ENCODE measurements at regions not wholly inside any gene's neighbourhood (a gene's known extent, or its start where the extent isn't known, plus 50 kb on each side); places are given as distances from the start of the nearest gene placed in this dataset.
"Not testable (repeated sequence)": the region's sequence is repeated elsewhere in the genome, so short reads cannot be mapped to it uniquely, and the experiment has no call there.

DNA sequence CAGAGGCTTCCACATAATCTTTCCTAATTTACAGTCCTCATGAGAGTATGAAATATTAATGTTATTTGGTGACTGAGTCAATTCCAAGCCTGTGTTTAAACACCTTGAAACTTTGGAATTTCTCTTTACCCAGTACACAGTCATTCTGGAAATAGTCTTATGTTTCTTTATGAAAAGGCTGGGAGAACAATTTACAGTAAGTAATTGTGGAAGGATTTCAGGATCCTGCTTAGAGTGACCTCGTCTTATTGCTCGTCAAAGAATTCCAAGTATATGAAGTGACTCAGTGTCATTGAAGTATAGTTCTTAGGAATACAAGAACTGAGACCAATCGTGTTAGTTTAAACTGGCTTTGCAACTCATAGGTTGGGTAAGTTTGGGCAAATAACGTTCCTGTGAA is 634.2 kb downstream of the SLC16A7 start:
- peaks cover 0 to 6% (median 2%) of the 10 kb centered on the region in 7 donors for H3K9me3 Mint-ChIP-seq
- no peaks in the 10 kb centered on the region for H3K27me3 Mint-ChIP-seq
- ATAC-seq (ENCODE audit: low read depth in 2 of 2) (no peak), DNase-seq (no peak)
- H3K4me3 Mint-ChIP-seq, result no peak overlapping the region
- Histone ChIP-seq H3K27me3 (ENCODE audit: control insufficient read depth, insufficient read depth, low read length) (no peaks in the 10 kb centered on the region), H3K9me3 (ENCODE audit: control insufficient read depth in 2 of 2, low read length in 2 of 2) (peaks cover 0 to 4% of the 10 kb centered on the region in 2 experiments), H3K4me3 (ENCODE audit: low read depth, low read length) (no peak overlapping the region), H3K36me3 (ENCODE audit: control insufficient read depth, insufficient read depth, low read length) (no peaks in the 10 kb centered on the region), H3K27ac (ENCODE audit: insufficient read depth, low read length, poor library complexity, severe bottlenecking) (no peak overlapping the region), H3K4me1 (ENCODE audit: control insufficient read depth, insufficient read depth, low read length, poor library complexity, severe bottlenecking) (no peaks in the 10 kb centered on the region)
- H3K4me1 Mint-ChIP-seq, result no peaks in the 10 kb centered on the region
- no peak overlapping the region for H3K27ac Mint-ChIP-seq
- no peaks in the 10 kb centered on the region for H3K36me3 Mint-ChIP-seq

DNA sequence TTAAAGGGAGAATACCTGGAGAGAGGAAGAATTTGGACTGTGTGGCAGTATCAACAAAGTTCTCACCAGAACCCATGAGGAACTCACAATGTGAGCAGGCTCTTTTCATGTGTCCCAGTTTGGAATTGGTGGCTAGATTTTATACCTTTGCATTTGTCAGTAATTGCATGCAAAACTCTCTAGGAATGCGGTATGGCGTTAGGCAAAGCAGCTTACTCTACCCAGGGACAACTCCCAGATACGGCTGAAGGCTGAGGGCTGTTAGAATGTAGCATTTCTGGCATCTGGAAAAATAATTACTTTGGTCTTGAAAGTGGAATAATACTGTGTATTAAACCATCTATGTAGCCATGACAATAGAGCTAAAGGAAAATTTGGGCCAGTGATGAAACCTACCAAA is 635.5 kb downstream of the SLC16A7 start:
- Mint-ChIP-seq H3K4me3 (no peak overlapping the region), H3K4me1 (no peaks in the 10 kb centered on the region)
- no peak for ATAC-seq (ENCODE audit: low read depth in 2 of 2)

GRCh38 chr12:60231976-60232907 is 636.4 kb downstream of the SLC16A7 start:
- Histone ChIP-seq H3K27ac (ENCODE audit: insufficient read depth, low read length, poor library complexity, severe bottlenecking) (no peak overlapping the region), H3K4me3 (ENCODE audit: low read depth, low read length) (no peak overlapping the region), H3K27me3 (ENCODE audit: control insufficient read depth, insufficient read depth, low read length) (no peaks in the 10 kb centered on the region), H3K36me3 (ENCODE audit: control insufficient read depth, insufficient read depth, low read length) (no peaks in the 10 kb centered on the region), H3K9me3 (ENCODE audit: control insufficient read depth in 2 of 2, low read length in 2 of 2) (no peaks in the 10 kb centered on the region), H3K4me1 (ENCODE audit: control insufficient read depth, insufficient read depth, low read length, poor library complexity, severe bottlenecking) (no peaks in the 10 kb centered on the region)
- no peaks in the 10 kb centered on the region for H3K4me1 Mint-ChIP-seq
- H3K36me3 Mint-ChIP-seq, result no peaks in the 10 kb centered on the region
- DNase-seq (no peak), ATAC-seq (ENCODE audit: low read depth in 2 of 2) (no peak)
- no peak overlapping the region for H3K27ac Mint-ChIP-seq
- no peak overlapping the region for H3K4me3 Mint-ChIP-seq
- H3K9me3 Mint-ChIP-seq, result peaks cover 0 to 6% (median 4%) of the 10 kb centered on the region in 7 donors
- H3K27me3 Mint-ChIP-seq, result no peaks in the 10 kb centered on the region

More for the DNA sequence above, 635.5 kb downstream of the SLC16A7 start:
- no peak overlapping the region for H3K4me3 ChIP-seq (ENCODE audit: low read depth, low read length)
- H3K27ac Mint-ChIP-seq, result no peak overlapping the region
- H3K9me3 ChIP-seq (ENCODE audit: control insufficient read depth in 2 of 2, low read length in 2 of 2), result no peaks in the 10 kb centered on the region
- no peaks in the 10 kb centered on the region for H3K36me3 ChIP-seq (ENCODE audit: control insufficient read depth, insufficient read depth, low read length)
- H3K36me3 Mint-ChIP-seq, result no peaks in the 10 kb centered on the region
- H3K27me3 Mint-ChIP-seq, result no peaks in the 10 kb centered on the region
- H3K27me3 ChIP-seq (ENCODE audit: control insufficient read depth, insufficient read depth, low read length), result no peaks in the 10 kb centered on the region
- no peaks in the 10 kb centered on the region for H3K4me1 ChIP-seq (ENCODE audit: control insufficient read depth, insufficient read depth, low read length, poor library complexity, severe bottlenecking)
- peaks cover 0 to 6% (median 3%) of the 10 kb centered on the region in 7 donors for H3K9me3 Mint-ChIP-seq
- H3K27ac ChIP-seq (ENCODE audit: insufficient read depth, low read length, poor library complexity, severe bottlenecking), result no peak overlapping the region
- no peak for DNase-seq

DNA sequence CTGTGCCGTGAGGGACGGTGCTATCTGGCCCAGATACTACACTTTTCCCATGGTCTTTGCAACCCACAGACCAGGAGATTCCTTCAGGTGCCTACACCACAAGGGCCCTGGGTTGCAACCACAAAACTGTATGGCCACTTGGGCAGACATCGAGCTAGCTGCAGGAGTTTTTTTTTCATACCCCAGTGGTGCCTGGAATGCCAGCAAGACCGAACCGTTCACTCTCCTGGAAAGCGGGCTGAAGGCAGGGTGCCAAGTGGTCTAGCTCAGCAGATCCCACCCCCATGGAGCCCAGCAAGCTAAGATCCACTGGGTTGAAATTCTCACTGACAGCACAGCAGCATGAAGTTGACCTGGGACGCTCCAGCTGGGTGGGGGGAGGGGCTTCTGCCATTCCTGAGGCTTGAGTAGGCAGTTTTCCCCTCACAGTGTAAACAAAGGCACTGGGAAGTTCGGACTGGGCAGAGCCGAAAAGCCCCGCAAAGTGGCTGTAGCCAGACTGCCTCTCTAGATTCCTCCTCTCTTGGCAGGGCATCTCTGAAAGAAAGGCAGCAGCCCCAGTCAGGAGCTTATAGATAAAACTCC is 638.9 kb downstream of the SLC16A7 start:
- not testable (repeated sequence) for H3K4me3 Mint-ChIP-seq; DNase-seq; H3K27ac Mint-ChIP-seq; H3K4me1 ChIP-seq (ENCODE audit: control insufficient read depth, insufficient read depth, low read length, poor library complexity, severe bottlenecking); H3K27ac ChIP-seq (ENCODE audit: insufficient read depth, low read length, poor library complexity, severe bottlenecking); H3K4me3 ChIP-seq (ENCODE audit: low read depth, low read length); H3K4me1 Mint-ChIP-seq; H3K36me3 Mint-ChIP-seq; H3K27me3 Mint-ChIP-seq; H3K9me3 ChIP-seq (ENCODE audit: control insufficient read depth in 2 of 2, low read length in 2 of 2); H3K27me3 ChIP-seq (ENCODE audit: control insufficient read depth, insufficient read depth, low read length); H3K36me3 ChIP-seq (ENCODE audit: control insufficient read depth, insufficient read depth, low read length); ATAC-seq (ENCODE audit: low read depth in 2 of 2)
- peaks cover 2 to 12% (median 3%) of the 10 kb centered on the region in 7 donors for H3K9me3 Mint-ChIP-seq

DNA sequence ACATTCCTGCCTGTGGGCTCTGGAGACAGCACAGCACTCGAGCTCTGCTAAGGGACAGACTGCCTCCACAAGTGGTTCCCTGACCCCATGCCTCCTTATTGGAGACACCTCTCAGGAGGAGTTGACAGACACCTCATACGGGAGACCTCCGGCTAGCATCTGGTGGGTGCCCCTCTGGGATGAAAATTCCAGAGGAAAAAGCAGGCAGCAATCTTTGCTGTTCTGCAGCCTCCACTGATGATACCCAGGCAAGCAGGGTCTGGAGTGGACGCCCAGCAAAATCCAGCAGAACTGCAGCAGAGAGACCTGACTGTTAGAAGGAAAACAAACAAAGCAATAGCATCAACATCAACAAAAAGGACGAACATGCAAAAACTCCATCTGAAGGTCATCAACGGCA is 639.4 kb downstream of the SLC16A7 start:
- H3K27me3 Mint-ChIP-seq, result no peaks in the 10 kb centered on the region

DNA sequence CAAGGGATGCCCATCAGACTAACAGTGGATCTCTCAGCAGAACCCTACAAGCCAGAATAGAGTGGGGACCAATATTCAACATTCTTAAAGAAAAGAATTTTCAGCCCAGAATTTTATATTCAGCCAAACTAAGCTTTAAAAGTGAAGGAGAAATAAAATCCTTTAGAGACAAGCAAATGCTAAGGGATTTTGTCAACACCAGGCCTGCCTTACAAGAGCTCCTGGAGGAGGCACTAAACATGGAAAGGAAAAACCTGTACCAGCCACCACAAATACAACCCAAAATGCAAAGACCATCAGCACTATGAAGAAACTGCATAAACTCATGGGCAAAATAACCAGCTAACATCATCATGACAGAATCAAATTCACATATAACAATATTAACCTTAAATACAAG is 640.6 kb downstream of the SLC16A7 start:
- not testable (repeated sequence) for H3K27ac ChIP-seq (ENCODE audit: insufficient read depth, low read length, poor library complexity, severe bottlenecking); H3K27ac Mint-ChIP-seq; H3K36me3 ChIP-seq (ENCODE audit: control insufficient read depth, insufficient read depth, low read length); DNase-seq; H3K36me3 Mint-ChIP-seq; H3K4me3 Mint-ChIP-seq; H3K4me1 Mint-ChIP-seq; H3K27me3 Mint-ChIP-seq; H3K9me3 ChIP-seq (ENCODE audit: control insufficient read depth in 2 of 2, low read length in 2 of 2); H3K27me3 ChIP-seq (ENCODE audit: control insufficient read depth, insufficient read depth, low read length); H3K4me3 ChIP-seq (ENCODE audit: low read depth, low read length); H3K4me1 ChIP-seq (ENCODE audit: control insufficient read depth, insufficient read depth, low read length, poor library complexity, severe bottlenecking); ATAC-seq (ENCODE audit: low read depth in 2 of 2)
- H3K9me3 Mint-ChIP-seq, result peaks cover 0 to 13% (median 3%) of the 10 kb centered on the region in 7 donors

More for the DNA sequence above, 639.4 kb downstream of the SLC16A7 start:
- H3K36me3 ChIP-seq (ENCODE audit: control insufficient read depth, insufficient read depth, low read length), result no peaks in the 10 kb centered on the region
- DNase-seq (no peak), ATAC-seq (ENCODE audit: low read depth in 2 of 2) (no peak)
- no peaks in the 10 kb centered on the region for H3K27me3 ChIP-seq (ENCODE audit: control insufficient read depth, insufficient read depth, low read length)
- no peaks in the 10 kb centered on the region for H3K4me1 Mint-ChIP-seq
- H3K4me3 ChIP-seq (ENCODE audit: low read depth, low read length), result no peak overlapping the region
- H3K4me1 ChIP-seq (ENCODE audit: control insufficient read depth, insufficient read depth, low read length, poor library complexity, severe bottlenecking), result no peaks in the 10 kb centered on the region
- H3K36me3 Mint-ChIP-seq, result no peaks in the 10 kb centered on the region
- H3K4me3 Mint-ChIP-seq, result no peak overlapping the region
- H3K27ac ChIP-seq (ENCODE audit: insufficient read depth, low read length, poor library complexity, severe bottlenecking), result no peak overlapping the region
- peak overlapping the region in 1 of 3 donors; percentile 68 for H3K27ac Mint-ChIP-seq
- peaks cover 3 to 12% (median 4%) of the 10 kb centered on the region in 7 donors for H3K9me3 Mint-ChIP-seq
- no peaks in the 10 kb centered on the region for H3K9me3 ChIP-seq (ENCODE audit: control insufficient read depth in 2 of 2, low read length in 2 of 2)

DNA sequence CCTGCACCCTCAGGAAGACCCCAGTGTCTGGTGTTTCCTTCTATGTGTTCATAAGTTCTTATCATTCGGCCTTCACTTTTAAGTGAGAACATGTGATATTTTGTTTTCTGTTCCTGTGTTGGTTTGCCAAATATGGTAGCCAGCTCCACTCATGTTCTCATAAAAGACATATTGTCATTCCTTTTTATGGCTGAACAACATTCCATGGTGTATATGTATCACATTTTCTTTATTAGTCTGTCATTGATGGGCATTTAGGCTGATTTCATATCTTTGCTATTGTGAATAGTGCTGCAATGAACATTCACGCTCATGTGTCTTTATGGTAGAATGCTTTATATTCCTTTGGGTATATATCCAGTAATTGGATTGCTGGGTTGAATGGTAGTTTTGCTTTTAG is 645.1 kb downstream of the SLC16A7 start:
- ATAC-seq (ENCODE audit: low read depth in 2 of 2) (no peak), DNase-seq (no peak)
- H3K27ac ChIP-seq (ENCODE audit: insufficient read depth, low read length, poor library complexity, severe bottlenecking), result no peak overlapping the region
- no peak overlapping the region for H3K4me3 Mint-ChIP-seq
- no peak overlapping the region for H3K27ac Mint-ChIP-seq
- H3K4me1 ChIP-seq (ENCODE audit: control insufficient read depth, insufficient read depth, low read length, poor library complexity, severe bottlenecking), result no peaks in the 10 kb centered on the region
- H3K36me3 Mint-ChIP-seq, result no peaks in the 10 kb centered on the region
- no peaks in the 10 kb centered on the region for H3K9me3 ChIP-seq (ENCODE audit: control insufficient read depth in 2 of 2, low read length in 2 of 2)
- H3K27me3 Mint-ChIP-seq, result no peaks in the 10 kb centered on the region
- no peaks in the 10 kb centered on the region for H3K36me3 ChIP-seq (ENCODE audit: control insufficient read depth, insufficient read depth, low read length)
- H3K9me3 Mint-ChIP-seq, result peaks cover 0 to 13% (median 1%) of the 10 kb centered on the region in 7 donors
- H3K4me1 Mint-ChIP-seq, result no peaks in the 10 kb centered on the region
- no peaks in the 10 kb centered on the region for H3K27me3 ChIP-seq (ENCODE audit: control insufficient read depth, insufficient read depth, low read length)
- H3K4me3 ChIP-seq (ENCODE audit: low read depth, low read length), result no peak overlapping the region
